GM23338 (cell line): ENCODE measurements at regions not wholly inside any gene's neighbourhood (a gene's known extent, or its start where the extent isn't known, plus 50 kb on each side); places are given as distances from the start of the nearest gene placed in this dataset.

Source experiments
- CREB1 ChIP-seq: fragments of 250-450 bp; sonication (Bioruptor Pico); IDR thresholded peaks from 2 replicates; pipeline ENCODE4 v1.5.0; 2020; ENCODE audit warnings: low read depth, mild to moderate bottlenecking, moderate library complexity
- CTCF ChIP-seq, 2 experiments: fragments of 200-600 bp in 1 of 2; sonication (generic) in 1 of 2; conservative IDR thresholded peaks; 2 replicates each; pipeline versions ENCODE4 v1.5.1 to v1.6.1; 2016 to 2017; ENCODE audit warnings: antibody characterized with exemption in 2 of 2, low read depth in 2 of 2, mild to moderate bottlenecking in 2 of 2, moderate library complexity in 1 of 2
- EZH2 ChIP-seq: fragments of 200-600 bp; sonication (generic); IDR thresholded peaks from one replicate; pipeline ENCODE4 v1.8.0; 2017; ENCODE audit warnings: antibody characterized with exemption, mild to moderate bottlenecking, low read depth; ENCODE audit not compliant: unreplicated experiment
- EZH2phosphoT487 ChIP-seq: fragments of 200-600 bp; sonication (generic); IDR thresholded peaks from one replicate; pipeline ENCODE4 v1.8.1; 2018; ENCODE audit warnings: antibody characterized with exemption; ENCODE audit not compliant: unreplicated experiment
- POLR2AphosphoS5 ChIP-seq: IDR thresholded peaks from 2 replicates; pipeline ENCODE4 v1.6.1; 2016; ENCODE audit warnings: antibody characterized with exemption, low read depth
- REST ChIP-seq: IDR thresholded peaks from one replicate; pipeline ENCODE4 v1.6.1; 2018; ENCODE audit warnings: antibody characterized with exemption; ENCODE audit not compliant: unreplicated experiment
- ZNF114 ChIP-seq: fragments of 250-450 bp; sonication (Bioruptor Pico); IDR thresholded peaks from 2 replicates; pipeline ENCODE4 v1.5.0; 2020; ENCODE audit warnings: mild to moderate bottlenecking, moderate library complexity
- ZNF462 ChIP-seq: fragments of 250-450 bp; sonication (Bioruptor Pico); IDR thresholded peaks from 2 replicates; pipeline ENCODE4 v1.5.0; 2020; ENCODE audit warnings: mild to moderate bottlenecking, moderate library complexity

- TF ChIP-seq CTCF (conservative IDR thresholded peaks at IDR 0.05; ENCODE audit: low read depth in 2 of 2) (no peak), EZH2 (no peak), POLR2AphosphoS5 (no peak), REST (no peak), EZH2phosphoT487 (no peak), CREB1 (CRISPR knock-in tag) (no peak), ZNF462 (CRISPR knock-in tag) (no peak), ZNF114 (CRISPR knock-in tag) (no peak)
Observed at GRCh38 chr16:86899757-86900156, 321.4 kb downstream of the FOXL1 start.
